GM12874 (cell line): ENCODE measurements at regions not wholly inside any gene's neighbourhood (a gene's known extent, or its start where the extent isn't known, plus 50 kb on each side); places are given as distances from the start of the nearest gene placed in this dataset.

Experiments used
- TF ChIP-seq, protein P1 (sequence below): IDR thresholded peaks from 2 replicates; pipeline ENCODE4 v1.5.1; 2011; ENCODE audit warnings: low read depth, mild to moderate bottlenecking, control low read depth, low read length, moderate library complexity; ENCODE audit not compliant: insufficient read depth

DNA sequence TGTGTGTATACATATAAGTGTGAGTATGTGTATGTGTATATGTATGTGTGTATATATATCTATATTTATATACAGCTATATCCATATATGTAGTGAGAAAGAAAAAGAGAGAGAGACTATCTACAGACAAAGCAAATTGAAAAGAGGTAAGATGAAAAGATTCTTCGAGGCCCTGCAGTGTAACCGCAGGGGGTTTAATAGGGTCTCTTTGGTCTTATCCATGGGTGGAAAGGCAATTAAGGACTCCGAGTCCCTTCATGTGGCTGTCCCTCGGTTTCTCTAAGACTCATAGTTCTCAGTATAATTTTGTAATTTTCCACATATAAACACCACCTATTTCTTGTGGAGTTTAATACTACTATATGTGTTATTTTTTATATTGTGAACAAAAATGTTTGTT lies 50.6 kb upstream of the JAZF1 start:
- TF ChIP-seq, protein P1, sequence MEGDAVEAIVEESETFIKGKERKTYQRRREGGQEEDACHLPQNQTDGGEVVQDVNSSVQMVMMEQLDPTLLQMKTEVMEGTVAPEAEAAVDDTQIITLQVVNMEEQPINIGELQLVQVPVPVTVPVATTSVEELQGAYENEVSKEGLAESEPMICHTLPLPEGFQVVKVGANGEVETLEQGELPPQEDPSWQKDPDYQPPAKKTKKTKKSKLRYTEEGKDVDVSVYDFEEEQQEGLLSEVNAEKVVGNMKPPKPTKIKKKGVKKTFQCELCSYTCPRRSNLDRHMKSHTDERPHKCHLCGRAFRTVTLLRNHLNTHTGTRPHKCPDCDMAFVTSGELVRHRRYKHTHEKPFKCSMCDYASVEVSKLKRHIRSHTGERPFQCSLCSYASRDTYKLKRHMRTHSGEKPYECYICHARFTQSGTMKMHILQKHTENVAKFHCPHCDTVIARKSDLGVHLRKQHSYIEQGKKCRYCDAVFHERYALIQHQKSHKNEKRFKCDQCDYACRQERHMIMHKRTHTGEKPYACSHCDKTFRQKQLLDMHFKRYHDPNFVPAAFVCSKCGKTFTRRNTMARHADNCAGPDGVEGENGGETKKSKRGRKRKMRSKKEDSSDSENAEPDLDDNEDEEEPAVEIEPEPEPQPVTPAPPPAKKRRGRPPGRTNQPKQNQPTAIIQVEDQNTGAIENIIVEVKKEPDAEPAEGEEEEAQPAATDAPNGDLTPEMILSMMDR, result no peak

DNA sequence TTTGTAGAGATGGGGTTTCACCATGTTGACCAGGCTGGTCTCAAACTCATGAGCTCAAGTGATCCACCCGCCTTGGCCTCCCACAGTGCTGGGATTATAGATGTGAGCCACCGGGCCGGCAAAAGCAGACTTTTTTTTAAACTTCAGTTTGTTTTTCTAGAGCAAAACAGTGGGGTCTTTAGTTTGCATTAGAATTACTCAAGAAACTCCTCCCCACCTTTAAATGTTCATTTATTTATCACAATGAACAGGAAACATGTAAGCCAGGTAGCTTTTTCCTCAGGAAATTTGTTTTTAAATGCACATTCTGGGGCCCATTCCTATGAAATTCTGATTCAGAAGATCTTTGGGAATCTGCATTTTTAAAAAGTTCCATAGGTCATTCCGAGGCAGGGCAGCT lies 56.0 kb upstream of the JAZF1 start:
- TF ChIP-seq, protein P1, result no peak

DNA sequence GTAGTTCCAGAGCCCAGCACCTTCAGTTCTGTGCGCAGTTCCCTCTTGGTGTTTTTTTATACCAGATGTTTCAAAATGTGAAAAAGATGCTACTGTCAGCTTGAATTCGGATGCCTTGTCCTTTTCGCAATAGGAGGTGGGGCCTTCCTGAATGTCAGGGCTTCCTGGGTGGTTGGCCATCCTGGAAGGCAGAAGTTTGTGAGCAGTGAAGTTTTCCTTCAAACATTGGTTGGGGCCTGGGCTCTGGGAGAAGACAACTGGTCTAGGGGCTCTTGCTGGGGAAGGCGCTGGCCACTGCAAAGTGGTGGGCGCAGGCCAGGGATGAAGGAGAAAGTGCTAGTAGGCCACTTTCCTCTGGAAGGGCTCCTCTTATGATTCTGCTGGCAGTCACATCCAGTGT lies 56.8 kb upstream of the JAZF1 start:
- TF ChIP-seq, protein P1, result no peak

DNA sequence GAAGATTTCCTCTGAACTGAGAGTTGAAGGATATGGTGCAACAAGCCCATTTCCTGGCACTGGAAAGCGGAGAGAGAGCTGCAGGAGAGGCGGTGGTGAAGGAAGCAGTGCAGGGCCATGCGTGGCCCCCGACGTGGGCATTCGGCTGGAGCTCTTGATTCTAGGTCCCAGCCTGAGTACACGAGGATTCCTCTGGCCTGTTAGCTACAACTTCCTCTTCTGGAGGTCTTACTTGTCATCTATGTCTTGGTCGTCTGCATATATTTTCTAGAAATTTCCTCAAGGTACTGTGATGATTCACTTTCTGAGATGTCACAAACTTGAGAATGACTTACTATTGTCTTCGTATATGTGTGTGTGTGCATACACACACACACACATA lies 59.2 kb upstream of the JAZF1 start:
- TF ChIP-seq, protein P1, result no peak

DNA sequence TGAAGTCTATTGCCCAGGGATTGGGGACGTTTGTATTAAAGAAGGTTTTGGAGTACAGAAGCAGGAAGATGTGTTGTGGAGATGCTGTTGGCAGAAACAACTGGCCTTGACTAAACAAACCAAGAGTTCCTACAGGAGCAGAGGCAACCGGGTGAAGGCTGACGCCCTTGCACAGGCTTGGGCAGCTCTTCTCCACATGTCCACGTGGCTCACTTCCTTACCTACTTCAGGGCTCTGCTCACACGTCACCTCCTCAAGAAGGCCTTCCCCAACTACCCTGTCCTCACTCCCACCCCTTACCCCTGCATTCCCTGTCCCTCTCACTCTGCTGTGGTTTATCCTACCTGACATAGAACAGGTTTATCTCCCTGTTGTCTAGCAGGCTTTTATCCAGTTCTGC lies 59.9 kb upstream of the JAZF1 start:
- TF ChIP-seq, protein P1, result no peak

DNA sequence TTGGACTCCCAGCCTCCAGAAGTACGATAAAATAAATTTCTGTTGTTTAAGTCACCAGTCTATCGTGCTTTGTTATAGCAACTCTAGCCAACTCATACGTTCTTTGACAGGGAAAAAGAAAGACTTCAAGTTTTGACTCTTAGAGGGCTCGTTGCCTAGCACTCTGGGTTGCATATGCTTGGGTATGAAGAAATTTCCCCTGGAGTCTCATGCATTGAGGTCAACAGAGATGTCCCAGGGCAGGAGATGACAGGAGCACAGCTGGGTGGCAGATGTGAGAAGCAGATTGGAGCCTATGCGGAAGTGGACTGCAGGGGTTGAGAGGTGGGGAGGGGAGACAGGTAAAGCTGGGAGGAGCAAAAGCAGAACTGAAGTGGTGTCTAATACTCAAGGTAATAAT lies 63.3 kb upstream of the JAZF1 start:
- TF ChIP-seq, protein P1, result no peak

DNA sequence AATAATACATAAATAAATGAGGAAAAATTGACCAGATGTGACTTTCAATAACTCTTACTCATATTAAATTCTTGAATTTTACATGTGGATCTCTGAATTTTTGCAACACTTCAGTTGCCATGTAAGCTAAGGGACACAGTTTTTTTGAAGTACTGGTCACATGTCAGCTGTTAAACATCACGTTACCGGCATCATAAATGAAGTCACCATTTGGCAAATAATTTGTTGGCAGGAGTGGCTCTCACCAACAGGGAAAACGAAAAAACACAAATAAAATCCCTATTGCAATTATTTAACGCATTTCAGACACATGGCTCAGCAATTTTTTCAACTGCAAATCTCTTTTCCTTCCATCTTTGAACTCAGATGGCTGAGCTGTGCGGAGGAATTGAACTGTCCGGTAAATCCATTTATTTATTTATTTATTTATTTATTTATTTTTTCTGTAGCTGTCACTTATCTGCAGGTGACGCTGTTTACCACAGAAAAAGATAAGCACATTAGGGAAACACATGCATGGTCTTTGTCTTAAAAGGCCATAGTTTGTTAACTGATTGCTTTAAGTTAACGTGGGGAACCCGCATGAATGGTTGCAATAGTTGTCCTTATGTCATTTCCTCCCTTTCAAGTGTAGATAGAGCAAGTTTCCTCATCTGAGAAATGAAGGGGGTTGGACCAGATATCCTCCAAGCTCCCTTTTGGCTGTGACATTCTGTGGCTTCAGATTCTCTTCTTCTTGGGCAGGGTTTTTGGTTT lies 64.7 kb upstream of the JAZF1 start:
- TF ChIP-seq, protein P1, result no peak
